ENCODE measurements at regions not wholly inside any gene's neighbourhood (a gene's known extent, or its start where the extent isn't known, plus 50 kb on each side); places are given as distances from the start of the nearest gene placed in this dataset.
A peak's percentile ranks its signal among the peaks of the same experiment; 100 is the strongest.
"Not testable (repeated sequence)": the region's sequence is repeated elsewhere in the genome, so short reads cannot be mapped to it uniquely, and the experiment has no call there.

DNA sequence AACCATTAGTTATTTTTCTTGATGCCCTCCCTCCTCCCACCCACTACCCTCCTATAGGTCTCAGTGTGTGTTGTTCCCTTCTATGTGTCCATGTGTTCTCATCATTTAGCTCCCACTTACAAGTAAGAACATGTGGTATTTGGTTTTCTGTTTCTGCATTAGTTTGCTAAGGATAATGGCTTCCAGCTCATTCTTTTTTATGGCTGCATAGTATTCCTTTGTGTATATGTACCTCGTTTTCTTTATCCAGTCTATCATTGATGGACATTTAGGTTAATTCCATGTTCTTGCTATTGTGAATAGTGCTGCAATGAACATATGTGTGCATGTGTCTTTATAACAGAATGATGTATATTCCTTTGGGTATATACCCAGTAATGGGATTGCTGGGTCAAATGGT is 135.1 kb upstream of the PJA2 start:
- H3K4me3 Mint-ChIP-seq; H3K4me1 Mint-ChIP-seq; DNase-seq; H3K36me3 Mint-ChIP-seq; ATAC-seq (ENCODE audit: low read depth in 2 of 2): not testable (repeated sequence)
- Mint-ChIP-seq H3K9me3 (peaks cover 0 to 22% (median 11%) of the 10 kb centered on the region in 7 donors), H3K27me3 (peaks cover 0 to 21% (median 5%) of the 10 kb centered on the region in 3 donors), H3K27ac (peak overlapping the region in 1 of 6 donors; percentile 26)

DNA sequence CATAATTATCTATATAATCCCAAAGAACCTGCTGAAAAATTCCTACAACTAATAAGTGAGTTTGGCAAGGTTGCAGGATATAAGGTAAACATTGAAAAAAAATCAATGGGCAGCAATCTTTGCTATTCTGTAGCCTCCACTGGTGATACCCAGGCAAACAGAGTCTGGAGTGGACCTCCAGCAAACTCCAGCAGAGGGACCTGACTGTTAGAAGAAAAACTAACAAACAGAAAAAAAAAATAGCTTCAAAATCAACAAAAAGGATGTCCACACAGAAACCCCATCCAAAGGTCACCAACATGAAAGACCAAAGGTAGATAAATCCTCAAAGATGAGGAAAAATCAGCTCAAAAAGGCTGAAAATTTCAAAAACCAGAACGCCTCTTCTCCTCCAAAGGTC is 128.9 kb upstream of the PJA2 start:
- DNase-seq; H3K27ac Mint-ChIP-seq; H3K4me3 Mint-ChIP-seq; H3K36me3 Mint-ChIP-seq; H3K4me1 Mint-ChIP-seq; ATAC-seq (ENCODE audit: low read depth in 2 of 2): not testable (repeated sequence)
- peaks cover 6 to 32% (median 11%) of the 10 kb centered on the region in 7 donors for H3K9me3 Mint-ChIP-seq
- peaks cover 10 to 26% (median 17%) of the 10 kb centered on the region in 3 donors for H3K27me3 Mint-ChIP-seq

GRCh38 chr5:109535090-109535489 is 125.3 kb upstream of the PJA2 start:
- not testable (repeated sequence) for ATAC-seq (ENCODE audit: low read depth in 2 of 2); H3K36me3 Mint-ChIP-seq; DNase-seq; H3K27ac Mint-ChIP-seq; H3K4me1 Mint-ChIP-seq; H3K4me3 Mint-ChIP-seq
- Mint-ChIP-seq H3K27me3 (peaks cover 4 to 33% (median 11%) of the 10 kb centered on the region in 3 donors), H3K9me3 (peaks cover 0 to 12% (median 6%) of the 10 kb centered on the region in 7 donors)

DNA sequence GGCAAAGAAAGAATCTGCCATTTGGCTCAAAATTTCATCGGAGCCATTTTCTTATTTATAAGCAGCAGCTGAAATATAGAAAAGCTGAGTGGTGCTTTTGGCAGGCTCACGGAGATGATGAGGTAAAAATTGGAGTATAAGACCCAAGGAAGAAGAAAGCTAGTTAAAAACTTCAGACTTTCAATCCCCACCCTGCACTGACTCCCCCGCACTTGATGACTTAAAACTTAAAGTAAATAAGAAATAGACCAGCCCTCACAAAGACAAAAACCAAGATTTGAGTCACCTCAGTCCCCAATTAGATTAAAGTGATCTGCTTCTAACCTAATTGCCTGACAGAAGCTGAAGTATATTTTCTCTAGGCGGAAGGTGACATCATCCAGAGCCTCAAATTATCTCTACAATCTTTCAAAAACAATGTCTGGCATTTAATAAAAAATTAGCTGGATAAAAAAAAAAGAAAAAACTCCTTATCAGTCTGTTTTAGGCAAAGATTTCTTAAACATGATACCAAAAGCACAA is 124.0 kb upstream of the PJA2 start:
- no peaks in the 10 kb centered on the region for H3K4me1 Mint-ChIP-seq
- DNase-seq (no peak), ATAC-seq (ENCODE audit: low read depth in 2 of 2) (no peak)
- no peak overlapping the region for H3K27ac Mint-ChIP-seq
- peaks cover 4 to 26% (median 11%) of the 10 kb centered on the region in 3 donors for H3K27me3 Mint-ChIP-seq
- H3K9me3 Mint-ChIP-seq, result peaks cover 0 to 5% (median 0%) of the 10 kb centered on the region in 7 donors
- H3K36me3 Mint-ChIP-seq, result no peaks in the 10 kb centered on the region
- no peak overlapping the region for H3K4me3 Mint-ChIP-seq

- peaks cover 4 to 25% (median 14%) of the 10 kb centered on the region in 3 donors for H3K27me3 Mint-ChIP-seq
- H3K36me3 Mint-ChIP-seq, result no peaks in the 10 kb centered on the region
- no peak overlapping the region for H3K4me3 Mint-ChIP-seq
- H3K27ac Mint-ChIP-seq, result no peak overlapping the region
- no peak for ATAC-seq (ENCODE audit: low read depth in 2 of 2)
- no peak for DNase-seq
- no peaks in the 10 kb centered on the region for H3K4me1 Mint-ChIP-seq
- peaks cover 0 to 5% (median 0%) of the 10 kb centered on the region in 7 donors for H3K9me3 Mint-ChIP-seq
Measured at GRCh38 chr5:109532773-109533364, 123.1 kb upstream of the PJA2 start.

DNA sequence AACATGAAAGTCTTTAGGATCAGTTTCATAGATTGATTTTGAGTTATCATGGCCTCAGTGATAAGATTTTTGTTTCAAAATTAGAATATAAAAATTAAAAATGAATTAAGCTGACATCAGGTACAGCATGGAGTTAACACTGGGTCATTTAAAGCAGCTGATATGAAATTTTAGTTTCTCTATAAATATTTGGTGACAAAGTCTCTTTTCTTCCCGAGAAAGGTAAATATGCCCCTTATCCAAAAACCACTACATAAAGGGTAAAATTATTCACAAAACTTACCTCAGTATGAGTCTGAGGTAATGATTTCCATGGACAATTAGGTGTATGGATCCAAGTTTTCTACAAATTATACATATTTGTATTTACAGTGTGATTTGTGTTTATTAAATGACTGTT is 121.5 kb upstream of the PJA2 start:
- no peaks in the 10 kb centered on the region for H3K4me1 Mint-ChIP-seq
- no peaks in the 10 kb centered on the region for H3K36me3 Mint-ChIP-seq
- H3K9me3 Mint-ChIP-seq, result peaks cover 0 to 5% (median 0%) of the 10 kb centered on the region in 7 donors
- no peak overlapping the region for H3K4me3 Mint-ChIP-seq
- DNase-seq, result no peak
- no peak for ATAC-seq (ENCODE audit: low read depth in 2 of 2)
- H3K27me3 Mint-ChIP-seq, result peaks cover 4 to 17% (median 15%) of the 10 kb centered on the region in 3 donors
- no peak overlapping the region for H3K27ac Mint-ChIP-seq

- no peaks in the 10 kb centered on the region for H3K36me3 Mint-ChIP-seq
- no peaks in the 10 kb centered on the region for H3K4me1 Mint-ChIP-seq
- no peak overlapping the region for H3K4me3 Mint-ChIP-seq
- DNase-seq, result no peak
- peaks cover 4 to 12% (median 8%) of the 10 kb centered on the region in 3 donors for H3K27me3 Mint-ChIP-seq
- H3K27ac Mint-ChIP-seq, result no peak overlapping the region
- no peak for ATAC-seq (ENCODE audit: low read depth in 2 of 2)
- H3K9me3 Mint-ChIP-seq, result peaks cover 0 to 2% (median 0%) of the 10 kb centered on the region in 7 donors
Measured at GRCh38 chr5:109529987-109530386, 120.2 kb upstream of the PJA2 start.

DNA sequence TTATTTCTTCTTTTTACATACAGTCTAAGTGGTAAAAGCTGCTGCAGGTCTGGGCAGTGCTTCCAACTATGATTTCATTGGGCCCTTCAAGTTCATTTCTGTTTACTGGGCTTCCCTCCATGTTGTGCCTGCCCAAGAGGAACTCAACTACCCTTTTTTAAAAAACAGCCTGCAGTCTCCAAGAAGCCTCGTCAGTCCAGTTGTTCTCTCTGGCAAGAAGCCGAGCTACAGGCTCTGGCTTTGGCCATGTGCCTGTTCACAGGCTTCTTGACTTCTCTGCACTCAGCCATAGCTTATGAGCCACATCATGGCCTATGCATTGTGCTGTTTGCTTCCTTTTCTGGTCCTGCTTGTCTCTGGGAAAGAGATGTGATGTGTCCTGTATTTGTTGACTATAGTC is 119.7 kb upstream of the PJA2 start:
- H3K4me3 Mint-ChIP-seq, result no peak overlapping the region
- H3K9me3 Mint-ChIP-seq, result peaks cover 0 to 2% (median 0%) of the 10 kb centered on the region in 7 donors
- H3K4me1 Mint-ChIP-seq, result no peaks in the 10 kb centered on the region
- H3K36me3 Mint-ChIP-seq, result no peaks in the 10 kb centered on the region
- H3K27me3 Mint-ChIP-seq, result peaks cover 4 to 12% (median 8%) of the 10 kb centered on the region in 3 donors
- DNase-seq (no peak), ATAC-seq (ENCODE audit: low read depth in 2 of 2) (no peak)
- no peak overlapping the region for H3K27ac Mint-ChIP-seq

DNA sequence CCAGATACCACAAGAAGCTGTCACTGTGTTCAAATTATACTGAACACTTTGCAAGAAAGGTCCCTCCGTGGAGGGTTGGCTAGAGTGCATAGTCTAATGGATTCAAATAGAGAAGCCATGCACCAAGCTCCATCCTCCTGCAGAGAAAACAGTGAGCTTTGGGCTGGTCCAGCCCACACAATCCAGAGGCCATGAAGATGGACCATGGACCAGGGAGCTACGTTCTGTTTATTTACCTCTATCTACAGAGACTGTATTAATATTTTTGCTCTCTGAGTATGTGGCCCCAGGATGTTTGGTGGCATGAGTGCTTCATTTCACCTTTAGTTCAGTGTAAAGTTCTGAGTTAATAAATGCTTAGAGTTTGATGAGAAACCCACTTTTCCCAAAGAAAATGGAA is 114.8 kb upstream of the PJA2 start:
- Mint-ChIP-seq H3K4me1 (no peaks in the 10 kb centered on the region), H3K4me3 (no peak overlapping the region), H3K27me3 (peaks cover 0 to 10% (median 8%) of the 10 kb centered on the region in 3 donors), H3K36me3 (no peaks in the 10 kb centered on the region), H3K27ac (no peak overlapping the region), H3K9me3 (peaks cover 0 to 17% (median 0%) of the 10 kb centered on the region in 7 donors)
- DNase-seq, result no peak
- no peak for ATAC-seq (ENCODE audit: low read depth in 2 of 2)

- Mint-ChIP-seq H3K27me3 (peaks cover 0 to 10% (median 8%) of the 10 kb centered on the region in 3 donors), H3K4me3 (no peak overlapping the region), H3K4me1 (no peaks in the 10 kb centered on the region), H3K36me3 (no peaks in the 10 kb centered on the region), H3K9me3 (peaks cover 0 to 17% (median 0%) of the 10 kb centered on the region in 7 donors), H3K27ac (no peak overlapping the region)
- ATAC-seq (ENCODE audit: low read depth in 2 of 2), result no peak
- no peak for DNase-seq
Measured at GRCh38 chr5:109524026-109524425, 114.3 kb upstream of the PJA2 start.

GRCh38 chr5:109522404-109522803 is 112.6 kb upstream of the PJA2 start:
- Mint-ChIP-seq H3K36me3 (no peaks in the 10 kb centered on the region), H3K9me3 (peaks cover 0 to 17% (median 0%) of the 10 kb centered on the region in 7 donors), H3K4me1 (no peaks in the 10 kb centered on the region), H3K4me3 (no peak overlapping the region), H3K27ac (no peak overlapping the region), H3K27me3 (peaks cover 0 to 8% (median 3%) of the 10 kb centered on the region in 3 donors)
- DNase-seq, result no peak
- ATAC-seq (ENCODE audit: low read depth in 2 of 2), result no peak

- Mint-ChIP-seq H3K4me1 (peaks cover 0 to 4% (median 0%) of the 10 kb centered on the region in 3 donors), H3K27ac (no peak overlapping the region), H3K27me3 (peaks cover 0 to 8% (median 3%) of the 10 kb centered on the region in 3 donors), H3K9me3 (peaks cover 0 to 17% (median 0%) of the 10 kb centered on the region in 7 donors), H3K36me3 (no peaks in the 10 kb centered on the region), H3K4me3 (no peak overlapping the region)
- ATAC-seq (ENCODE audit: low read depth in 2 of 2) (no peak), DNase-seq (no peak)
Measured at GRCh38 chr5:109519416-109519815, 109.6 kb upstream of the PJA2 start.

GRCh38 chr5:109516390-109516789 is 106.6 kb upstream of the PJA2 start:
- no peaks in the 10 kb centered on the region for H3K36me3 Mint-ChIP-seq
- no peak overlapping the region for H3K27ac Mint-ChIP-seq
- DNase-seq (no peak), ATAC-seq (ENCODE audit: low read depth in 2 of 2) (no peak)
- peaks cover 0 to 10% (median 0%) of the 10 kb centered on the region in 7 donors for H3K9me3 Mint-ChIP-seq
- no peaks in the 10 kb centered on the region for H3K27me3 Mint-ChIP-seq
- H3K4me3 Mint-ChIP-seq, result no peak overlapping the region
- H3K4me1 Mint-ChIP-seq, result peaks cover 5 to 14% (median 6%) of the 10 kb centered on the region in 3 donors

DNA sequence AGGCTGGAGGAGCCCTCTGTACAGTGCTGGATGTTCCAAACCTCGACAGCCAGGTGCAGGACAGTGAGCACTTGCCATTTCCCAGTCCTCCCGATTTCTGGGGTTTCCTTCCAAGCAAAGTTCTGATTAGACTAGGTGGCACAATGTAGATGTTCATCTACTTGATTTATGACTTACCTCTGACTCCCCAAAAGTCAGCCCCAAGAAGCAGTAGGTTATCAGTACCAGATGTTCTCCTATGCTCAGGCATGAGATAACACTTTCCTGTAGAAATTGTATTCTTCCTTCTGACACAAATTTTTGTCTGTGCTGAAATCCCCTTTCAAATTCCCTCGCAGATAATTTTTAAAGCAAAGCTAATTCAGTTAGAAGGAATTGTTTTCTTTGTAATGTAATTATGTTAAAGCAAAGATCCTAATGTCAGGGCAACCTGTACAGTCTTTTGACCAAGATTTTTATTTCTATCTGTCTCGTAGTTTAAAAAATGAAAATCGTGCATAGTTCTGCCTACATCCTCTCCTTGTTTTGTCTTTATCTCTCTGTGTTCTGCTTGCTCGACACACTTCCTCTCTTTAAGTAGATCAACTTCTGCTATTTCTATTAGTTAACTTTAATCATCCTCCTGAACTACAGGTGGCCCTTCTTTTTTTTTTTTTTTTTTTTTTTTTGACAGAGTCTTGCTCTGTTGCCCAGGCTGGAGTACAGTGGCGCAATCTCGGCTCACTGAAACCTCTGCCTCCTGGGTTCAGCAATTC is 102.4 kb upstream of the PJA2 start:
- H3K27me3 Mint-ChIP-seq, result no peaks in the 10 kb centered on the region
- DNase-seq (peak; percentile 18), ATAC-seq (ENCODE audit: low read depth in 2 of 2) (peak; percentile 80 to 93)
- H3K4me1 Mint-ChIP-seq, result peaks cover 5 to 16% (median 6%) of the 10 kb centered on the region in 3 donors
- H3K36me3 Mint-ChIP-seq, result no peaks in the 10 kb centered on the region
- H3K9me3 Mint-ChIP-seq, result no peaks in the 10 kb centered on the region
- H3K27ac Mint-ChIP-seq, result peak overlapping the region; percentile 0 to 72 (median 55)
- peak overlapping the region; percentile 2 to 77 (median 18) for H3K4me3 Mint-ChIP-seq
